GM23338 (cell line): ENCODE measurements at regions not wholly inside any gene's neighbourhood (a gene's known extent, or its start where the extent isn't known, plus 50 kb on each side); places are given as distances from the start of the nearest gene placed in this dataset.

Experiments
- ATAC-seq: fragments of 200-7000 bp; cut with Tn5 transposase; 3 replicates; pipeline ENCODE4 v1.9.1; 2020
- DNase-seq: peaks from one replicate; pipeline ENCODE4 v3.0.0-alpha.2; 2015; ENCODE audit warnings: low spot score
- H2AFZ ChIP-seq: fragments of 200-600 bp; sonication (generic); 2 replicates; pipeline ENCODE4 v1.8.0; 2016; ENCODE audit warnings: antibody characterized with exemption, mild to moderate bottlenecking, moderate library complexity
- H3F3A ChIP-seq: fragments of 200-600 bp; sonication (generic); replicated peaks from 2 replicates; pipeline ENCODE4 v1.8.0; 2017; ENCODE audit warnings: antibody characterized with exemption, mixed run types, low read depth
- H3K27ac ChIP-seq: fragments of 200-600 bp; sonication (generic); 2 replicates; pipeline ENCODE4 v1.6.1; 2016; ENCODE audit warnings: low read depth
- H3K27me3 ChIP-seq: fragments of 200-600 bp; sonication (generic); 2 replicates; pipeline ENCODE4 v1.8.0; 2016; ENCODE audit warnings: mild to moderate bottlenecking, mixed run types, moderate library complexity; ENCODE audit not compliant: insufficient read depth
- H3K36me3 ChIP-seq: fragments of 200-600 bp; sonication (generic); 2 replicates; pipeline ENCODE4 v1.8.0; 2016; ENCODE audit warnings: mild to moderate bottlenecking; ENCODE audit not compliant: insufficient read depth
- H3K4me1 ChIP-seq: fragments of 200-600 bp; sonication (generic); 2 replicates; pipeline ENCODE4 v1.8.0; 2016; ENCODE audit warnings: mild to moderate bottlenecking, moderate library complexity; ENCODE audit not compliant: insufficient read depth
- H3K4me2 ChIP-seq: fragments of 200-600 bp; sonication (generic); 2 replicates; pipeline ENCODE4 v1.7.1; 2017; ENCODE audit warnings: mixed run types
- H3K4me3 ChIP-seq: fragments of 200-600 bp; sonication (generic); 2 replicates; pipeline ENCODE4 v1.6.1; 2016; ENCODE audit warnings: mixed run types
- H3K79me2 ChIP-seq: fragments of 200-600 bp; sonication (generic); replicated peaks from 2 replicates; pipeline ENCODE4 v1.8.0; 2017; ENCODE audit warnings: mild to moderate bottlenecking; ENCODE audit not compliant: insufficient read depth
- H3K9me2 ChIP-seq: fragments of 200-600 bp; sonication (generic); 2 replicates; pipeline ENCODE4 v1.8.0; 2017; ENCODE audit not compliant: insufficient read depth
- H4K20me1 ChIP-seq: fragments of 200-600 bp; sonication (generic); replicated peaks from 2 replicates; pipeline ENCODE4 v1.8.0; 2017; ENCODE audit warnings: mild to moderate bottlenecking; ENCODE audit not compliant: insufficient read depth
- H3K27ac Mint-ChIP-seq: 2 replicates; pipeline ENCODE4 v1.8.0; 2020; ENCODE audit warnings: inconsistent platforms, mild to moderate bottlenecking, moderate library complexity, mixed read lengths
- H3K27me3 Mint-ChIP-seq: 3 replicates; pipeline ENCODE4 v1.8.0; 2022; ENCODE audit warnings: low read depth, mild to moderate bottlenecking, moderate library complexity, mixed read lengths, inconsistent platforms; ENCODE audit not compliant: insufficient read depth, poor library complexity
- H3K36me3 Mint-ChIP-seq: 3 replicates; pipeline ENCODE4 v1.8.0; 2021; ENCODE audit warnings: low read depth, mild to moderate bottlenecking, inconsistent platforms, moderate library complexity, mixed read lengths
- H3K4me1 Mint-ChIP-seq: 3 replicates; pipeline ENCODE4 v1.8.0; 2020; ENCODE audit warnings: mild to moderate bottlenecking, inconsistent platforms, mixed read lengths
- H3K4me3 Mint-ChIP-seq: 3 replicates; pipeline ENCODE4 v1.8.0; 2021; ENCODE audit warnings: moderate library complexity, mild to moderate bottlenecking, inconsistent platforms, mixed read lengths
- H3K9me3 Mint-ChIP-seq: 3 replicates; pipeline ENCODE4 v1.8.0; 2020; ENCODE audit warnings: moderate library complexity, mild to moderate bottlenecking, inconsistent platforms, mixed read lengths
- CTCF ChIP-seq, 2 experiments: fragments of 200-600 bp in 1 of 2; sonication (generic) in 1 of 2; conservative IDR thresholded peaks; 2 replicates each; pipeline versions ENCODE4 v1.5.1 to v1.6.1; 2016 to 2017; ENCODE audit warnings: antibody characterized with exemption in 2 of 2, low read depth in 2 of 2, mild to moderate bottlenecking in 2 of 2, moderate library complexity in 1 of 2
- ETS1 ChIP-seq: IDR thresholded peaks from 2 replicates; pipeline ENCODE4 v1.6.1; 2016; ENCODE audit warnings: antibody characterized with exemption
- EZH2 ChIP-seq: fragments of 200-600 bp; sonication (generic); IDR thresholded peaks from one replicate; pipeline ENCODE4 v1.8.0; 2017; ENCODE audit warnings: antibody characterized with exemption, mild to moderate bottlenecking, low read depth; ENCODE audit not compliant: unreplicated experiment
- EZH2phosphoT487 ChIP-seq: fragments of 200-600 bp; sonication (generic); IDR thresholded peaks from one replicate; pipeline ENCODE4 v1.8.1; 2018; ENCODE audit warnings: antibody characterized with exemption; ENCODE audit not compliant: unreplicated experiment
- JUNB ChIP-seq: IDR thresholded peaks from one replicate; pipeline ENCODE4 v1.6.1; 2016; ENCODE audit warnings: antibody characterized with exemption; ENCODE audit not compliant: unreplicated experiment
- NANOG ChIP-seq: IDR thresholded peaks from 2 replicates; pipeline ENCODE4 v1.6.1; 2016; ENCODE audit warnings: antibody characterized with exemption, borderline replicate concordance
- POLR2AphosphoS5 ChIP-seq: IDR thresholded peaks from 2 replicates; pipeline ENCODE4 v1.6.1; 2016; ENCODE audit warnings: antibody characterized with exemption, low read depth
- REST ChIP-seq: IDR thresholded peaks from one replicate; pipeline ENCODE4 v1.6.1; 2018; ENCODE audit warnings: antibody characterized with exemption; ENCODE audit not compliant: unreplicated experiment
- STAT1 ChIP-seq: IDR thresholded peaks from one replicate; pipeline ENCODE4 v1.6.1; 2016; ENCODE audit warnings: antibody characterized with exemption; ENCODE audit not compliant: unreplicated experiment
- ZNF114 ChIP-seq: fragments of 250-450 bp; sonication (Bioruptor Pico); IDR thresholded peaks from 2 replicates; pipeline ENCODE4 v1.5.0; 2020; ENCODE audit warnings: mild to moderate bottlenecking, moderate library complexity
- ZNF331 ChIP-seq: fragments of 250-450 bp; sonication (Bioruptor Pico); IDR thresholded peaks from 2 replicates; pipeline ENCODE4 v1.5.0; 2020; ENCODE audit warnings: low read depth, mild to moderate bottlenecking, moderate library complexity
- TF ChIP-seq, protein P1 (sequence below): fragments of 250-450 bp; sonication (Bioruptor Pico); IDR thresholded peaks from 2 replicates; pipeline ENCODE4 v1.5.0; 2020; ENCODE audit warnings: mild to moderate bottlenecking, moderate library complexity

GRCh38 chr15:39192351-39192750 is 388.5 kb upstream of the THBS1 start (continued):
- no peak for TF ChIP-seq REST
- no peak for TF ChIP-seq POLR2AphosphoS5

GRCh38 chr15:39192979-39193560 is 387.8 kb upstream of the THBS1 start:
- Histone ChIP-seq H3K4me1 (peaks cover 6% of the 10 kb centered on the region), H3K4me2 (no peak overlapping the region), H3F3A (no peaks in the 10 kb centered on the region), H3K9me2 (peaks cover 14% of the 10 kb centered on the region), H3K27me3 (no peaks in the 10 kb centered on the region), H3K36me3 (no peaks in the 10 kb centered on the region), H3K79me2 (no peaks in the 10 kb centered on the region), H4K20me1 (no peaks in the 10 kb centered on the region), H3K27ac (no peak overlapping the region), H2AFZ (no peak overlapping the region), H3K4me3 (no peak overlapping the region)
- no peaks in the 10 kb centered on the region for H3K36me3 Mint-ChIP-seq
- TF ChIP-seq EZH2phosphoT487 (no peak), STAT1 (no peak), CTCF (conservative IDR thresholded peaks at IDR 0.05; ENCODE audit: low read depth in 2 of 2) (no peak), ZNF114 (CRISPR knock-in tag) (no peak), ZNF331 (CRISPR knock-in tag) (no peak), ETS1 (no peak), NANOG (no peak), EZH2 (no peak), JUNB (no peak)
- TF ChIP-seq, protein P1, sequence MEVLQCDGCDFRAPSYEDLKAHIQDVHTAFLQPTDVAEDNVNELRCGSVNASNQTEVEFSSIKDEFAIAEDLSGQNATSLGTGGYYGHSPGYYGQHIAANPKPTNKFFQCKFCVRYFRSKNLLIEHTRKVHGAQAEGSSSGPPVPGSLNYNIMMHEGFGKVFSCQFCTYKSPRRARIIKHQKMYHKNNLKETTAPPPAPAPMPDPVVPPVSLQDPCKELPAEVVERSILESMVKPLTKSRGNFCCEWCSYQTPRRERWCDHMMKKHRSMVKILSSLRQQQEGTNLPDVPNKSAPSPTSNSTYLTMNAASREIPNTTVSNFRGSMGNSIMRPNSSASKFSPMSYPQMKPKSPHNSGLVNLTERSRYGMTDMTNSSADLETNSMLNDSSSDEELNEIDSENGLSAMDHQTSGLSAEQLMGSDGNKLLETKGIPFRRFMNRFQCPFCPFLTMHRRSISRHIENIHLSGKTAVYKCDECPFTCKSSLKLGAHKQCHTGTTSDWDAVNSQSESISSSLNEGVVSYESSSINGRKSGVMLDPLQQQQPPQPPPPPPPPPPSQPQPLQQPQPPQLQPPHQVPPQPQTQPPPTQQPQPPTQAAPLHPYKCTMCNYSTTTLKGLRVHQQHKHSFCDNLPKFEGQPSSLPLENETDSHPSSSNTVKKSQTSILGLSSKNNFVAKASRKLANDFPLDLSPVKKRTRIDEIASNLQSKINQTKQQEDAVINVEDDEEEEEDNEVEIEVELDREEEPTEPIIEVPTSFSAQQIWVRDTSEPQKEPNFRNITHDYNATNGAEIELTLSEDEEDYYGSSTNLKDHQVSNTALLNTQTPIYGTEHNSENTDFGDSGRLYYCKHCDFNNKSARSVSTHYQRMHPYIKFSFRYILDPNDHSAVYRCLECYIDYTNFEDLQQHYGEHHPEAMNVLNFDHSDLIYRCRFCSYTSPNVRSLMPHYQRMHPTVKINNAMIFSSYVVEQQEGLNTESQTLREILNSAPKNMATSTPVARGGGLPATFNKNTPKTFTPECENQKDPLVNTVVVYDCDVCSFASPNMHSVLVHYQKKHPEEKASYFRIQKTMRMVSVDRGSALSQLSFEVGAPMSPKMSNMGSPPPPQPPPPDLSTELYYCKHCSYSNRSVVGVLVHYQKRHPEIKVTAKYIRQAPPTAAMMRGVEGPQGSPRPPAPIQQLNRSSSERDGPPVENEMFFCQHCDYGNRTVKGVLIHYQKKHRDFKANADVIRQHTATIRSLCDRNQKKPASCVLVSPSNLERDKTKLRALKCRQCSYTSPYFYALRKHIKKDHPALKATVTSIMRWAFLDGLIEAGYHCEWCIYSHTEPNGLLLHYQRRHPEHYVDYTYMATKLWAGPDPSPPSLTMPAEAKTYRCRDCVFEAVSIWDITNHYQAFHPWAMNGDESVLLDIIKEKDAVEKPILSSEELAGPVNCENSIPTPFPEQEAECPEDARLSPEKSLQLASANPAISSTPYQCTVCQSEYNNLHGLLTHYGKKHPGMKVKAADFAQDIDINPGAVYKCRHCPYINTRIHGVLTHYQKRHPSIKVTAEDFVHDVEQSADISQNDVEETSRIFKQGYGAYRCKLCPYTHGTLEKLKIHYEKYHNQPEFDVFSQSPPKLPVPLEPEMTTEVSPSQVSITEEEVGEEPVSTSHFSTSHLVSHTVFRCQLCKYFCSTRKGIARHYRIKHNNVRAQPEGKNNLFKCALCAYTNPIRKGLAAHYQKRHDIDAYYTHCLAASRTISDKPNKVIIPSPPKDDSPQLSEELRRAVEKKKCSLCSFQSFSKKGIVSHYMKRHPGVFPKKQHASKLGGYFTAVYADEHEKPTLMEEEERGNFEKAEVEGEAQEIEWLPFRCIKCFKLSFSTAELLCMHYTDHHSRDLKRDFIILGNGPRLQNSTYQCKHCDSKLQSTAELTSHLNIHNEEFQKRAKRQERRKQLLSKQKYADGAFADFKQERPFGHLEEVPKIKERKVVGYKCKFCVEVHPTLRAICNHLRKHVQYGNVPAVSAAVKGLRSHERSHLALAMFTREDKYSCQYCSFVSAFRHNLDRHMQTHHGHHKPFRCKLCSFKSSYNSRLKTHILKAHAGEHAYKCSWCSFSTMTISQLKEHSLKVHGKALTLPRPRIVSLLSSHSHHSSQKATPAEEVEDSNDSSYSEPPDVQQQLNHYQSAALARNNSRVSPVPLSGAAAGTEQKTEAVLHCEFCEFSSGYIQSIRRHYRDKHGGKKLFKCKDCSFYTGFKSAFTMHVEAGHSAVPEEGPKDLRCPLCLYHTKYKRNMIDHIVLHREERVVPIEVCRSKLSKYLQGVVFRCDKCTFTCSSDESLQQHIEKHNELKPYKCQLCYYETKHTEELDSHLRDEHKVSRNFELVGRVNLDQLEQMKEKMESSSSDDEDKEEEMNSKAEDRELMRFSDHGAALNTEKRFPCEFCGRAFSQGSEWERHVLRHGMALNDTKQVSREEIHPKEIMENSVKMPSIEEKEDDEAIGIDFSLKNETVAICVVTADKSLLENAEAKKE (CRISPR knock-in tag): no peak
- H3K4me3 Mint-ChIP-seq: no peak overlapping the region
- no peaks in the 10 kb centered on the region for H3K27me3 Mint-ChIP-seq
- DNase-seq (no peak), ATAC-seq (no peak)
- H3K4me1 Mint-ChIP-seq: peaks cover 9% of the 10 kb centered on the region; the same call in 2 of the 3 replicates
- H3K27ac Mint-ChIP-seq: no peak overlapping the region
- no peaks in the 10 kb centered on the region for H3K9me3 Mint-ChIP-seq
